ENCODE measurements at regions not wholly inside any gene's neighbourhood (a gene's known extent, or its start where the extent isn't known, plus 50 kb on each side); places are given as distances from the start of the nearest gene placed in this dataset.

- POLR2A ChIA-PET: no interaction called here
- no peaks in the 10 kb centered on the region for H3K27me3 Mint-ChIP-seq
- peaks cover 4% of the 10 kb centered on the region for H3K9me3 Mint-ChIP-seq
- H3K4me1 Mint-ChIP-seq: no peaks in the 10 kb centered on the region
- H3K4me3 Mint-ChIP-seq: no peak overlapping the region
- no peaks in the 10 kb centered on the region for H3K36me3 Mint-ChIP-seq (ENCODE audit: low read depth)
- ATAC-seq (ENCODE audit: low read depth) (no peak), DNase-seq (no peak)
- no peak for TF ChIP-seq CTCF (IDR thresholded peaks at IDR 0.05)
- intact Hi-C loops (cut with micrococcal nuclease): no loop called here
- CTCF ChIA-PET: no interaction called here
- H3K27ac Mint-ChIP-seq: no peak overlapping the region
These were observed 105.5 kb upstream of the PRLR start for GRCh38 chr5:35335752-35336151.

GRCh38 chr5:35333366-35333765 is 103.1 kb upstream of the PRLR start:
- Mint-ChIP-seq H3K27me3 (no peaks in the 10 kb centered on the region), H3K4me3 (no peak overlapping the region), H3K36me3 (ENCODE audit: low read depth) (no peaks in the 10 kb centered on the region), H3K4me1 (no peaks in the 10 kb centered on the region), H3K9me3 (no peaks in the 10 kb centered on the region), H3K27ac (no peak overlapping the region)
- intact Hi-C loops (cut with micrococcal nuclease): no loop called here
- no peak for TF ChIP-seq CTCF (IDR thresholded peaks at IDR 0.05)
- POLR2A ChIA-PET: no interaction called here
- CTCF ChIA-PET: no interaction called here
- ATAC-seq (ENCODE audit: low read depth) (no peak), DNase-seq (no peak)

GRCh38 chr5:35331956-35332950 is 102.0 kb upstream of the PRLR start:
- no peak for TF ChIP-seq CTCF (IDR thresholded peaks at IDR 0.05)

GRCh38 chr5:35325836-35326235 is 95.5 kb upstream of the PRLR start:
- DNase-seq (no peak), ATAC-seq (ENCODE audit: low read depth) (no peak)
- intact Hi-C loops (cut with micrococcal nuclease): loop anchor here (10.0 kb wide), 1 partner anchor 1379 kb away; no protein-coding TSS in a partner anchor
- Mint-ChIP-seq H3K4me3 (no peak overlapping the region), H3K27ac (no peak overlapping the region), H3K27me3 (peaks cover 4% of the 10 kb centered on the region), H3K9me3 (no peaks in the 10 kb centered on the region), H3K36me3 (ENCODE audit: low read depth) (no peaks in the 10 kb centered on the region), H3K4me1 (no peaks in the 10 kb centered on the region)
- ChIA-PET CTCF (no interaction called here), POLR2A (no interaction called here)
- TF ChIP-seq CTCF (IDR thresholded peaks at IDR 0.05): no peak

More at GRCh38 chr5:35331956-35332950, 102.0 kb upstream of the PRLR start:
- CTCF ChIA-PET: no interaction called here
- ATAC-seq (ENCODE audit: low read depth) (no peak), DNase-seq (no peak)
- Mint-ChIP-seq H3K4me1 (no peaks in the 10 kb centered on the region), H3K27me3 (peaks cover under 1% of the 10 kb centered on the region), H3K36me3 (ENCODE audit: low read depth) (no peaks in the 10 kb centered on the region), H3K9me3 (no peaks in the 10 kb centered on the region), H3K27ac (no peak overlapping the region), H3K4me3 (no peak overlapping the region)
- intact Hi-C loops (cut with micrococcal nuclease): no loop called here
- POLR2A ChIA-PET: no interaction called here

- Mint-ChIP-seq H3K27me3 (peaks cover 4% of the 10 kb centered on the region), H3K4me1 (peaks cover 10% of the 10 kb centered on the region), H3K27ac (no peak overlapping the region), H3K4me3 (no peak overlapping the region), H3K36me3 (ENCODE audit: low read depth) (no peaks in the 10 kb centered on the region), H3K9me3 (no peaks in the 10 kb centered on the region)
- DNase-seq (no peak), ATAC-seq (ENCODE audit: low read depth) (no peak)
- ChIA-PET CTCF (no interaction called here), POLR2A (interaction anchor here (1.2 kb wide), 1 partner anchor 395 kb away, joined by 4 read pairs; no protein-coding TSS in a partner anchor)
- TF ChIP-seq CTCF (IDR thresholded peaks at IDR 0.05): no peak
- intact Hi-C loops (cut with micrococcal nuclease): loop anchor here (5.0 to 10.0 kb wide), 2 partner anchors 487 to 1380 kb away; partner anchors contain the start of gene TTC23L
These were observed 94.4 kb upstream of the PRLR start for GRCh38 chr5:35324679-35325078.

All from activated B cell treated with CpG ODN at 0.5 μM for 24 hours (primary cell).